H1 (cell line): ENCODE measurements at regions not wholly inside any gene's neighbourhood (a gene's known extent, or its start where the extent isn't known, plus 50 kb on each side); places are given as distances from the start of the nearest gene placed in this dataset.

Source experiments
- CTCF ChIA-PET: fragments of 300-600 bp; sonication (Branson Sonifier 250); formaldehyde crosslinking; loops from one replicate; lab custom pipeline; 2021; ENCODE audit not compliant: partially characterized antibody; lab: Charles Lee
- POLR2A ChIA-PET: fragments of 300-600 bp; sonication (Branson Sonifier 250); formaldehyde crosslinking; loops from one replicate; lab custom pipeline; 2021; ENCODE audit warnings: inconsistent platforms; ENCODE audit not compliant: partially characterized antibody; lab: Charles Lee
- DNase-seq, 2 experiments: peaks; one replicate each; pipeline versions ENCODE4 v3.0.0 to v3.0.0-alpha.2; 2010 to 2022; ENCODE audit warnings: low spot score in 2 of 2, low read depth in 1 of 2, mixed read lengths in 1 of 2
- FAIRE-seq: peaks from 2 replicates; lab custom pipeline; 2011; peaks lifted over from hg19 to GRCh38; lab: Jason Lieb, UNC
- H2AFZ ChIP-seq: 2 replicates; pipeline ENCODE4 v1.8.1; 2012; ENCODE audit warnings: low read length, inconsistent platforms
- H2AK5ac ChIP-seq: 2 replicates; pipeline ENCODE4 v1.6.1; 2013; ENCODE audit warnings: low read depth, low read length
- H2BK120ac ChIP-seq: replicated peaks from 2 replicates; pipeline ENCODE3; 2013; ENCODE audit warnings: low read depth, low read length, inconsistent platforms
- H2BK12ac ChIP-seq: 2 replicates; pipeline ENCODE4 v1.6.1; 2013; ENCODE audit warnings: low read depth, low read length
- H2BK15ac ChIP-seq: 2 replicates; pipeline ENCODE4 v1.6.1; 2013; ENCODE audit warnings: low read length
- H2BK20ac ChIP-seq: 2 replicates; pipeline ENCODE4 v1.6.1; 2013; ENCODE audit warnings: low read length
- H2BK5ac ChIP-seq: 2 replicates; pipeline ENCODE4 v1.6.1; 2013; ENCODE audit warnings: low read depth, low read length
- H3K14ac ChIP-seq: 2 replicates; pipeline ENCODE4 v1.6.1; 2013; ENCODE audit warnings: inconsistent platforms; ENCODE audit not compliant: insufficient read length
- H3K18ac ChIP-seq: 2 replicates; pipeline ENCODE4 v1.6.1; 2013; ENCODE audit warnings: low read length; ENCODE audit errors: extremely low read depth
- H3K23ac ChIP-seq: 2 replicates; pipeline ENCODE4 v1.6.1; 2013; ENCODE audit warnings: inconsistent platforms; ENCODE audit not compliant: insufficient read length
- H3K23me2 ChIP-seq: 2 replicates; pipeline ENCODE4 v1.6.1; 2013; ENCODE audit warnings: low read depth, low read length
- H3K27ac ChIP-seq: 2 replicates; pipeline ENCODE4 v1.6.1; 2011; ENCODE audit warnings: low read depth, low read length, inconsistent platforms
- H3K27me3 ChIP-seq, 4 experiments: replicated peaks in 1 of 4; 1 replicate in 1 of 4; 2 replicates in 3 of 4; pipeline versions ENCODE4 v1.6.1 to v1.8.1; 2011 to 2013; ENCODE audit warnings: low read length in 3 of 4, mild to moderate bottlenecking in 3 of 4, inconsistent platforms in 2 of 4, mixed read lengths in 2 of 4, moderate library complexity in 1 of 4; ENCODE audit not compliant: control insufficient read depth in 3 of 4, insufficient read depth in 3 of 4; ENCODE audit errors: extremely low read depth in 1 of 4
- H3K36me3 ChIP-seq, 4 experiments: 2 replicates each; pipeline versions ENCODE4 v1.6.1 to v1.8.1; 2011 to 2013; ENCODE audit warnings: mild to moderate bottlenecking in 4 of 4, low read length in 3 of 4, moderate library complexity in 2 of 4, control low read depth in 1 of 4, inconsistent platforms in 1 of 4; ENCODE audit not compliant: insufficient read depth in 4 of 4, control insufficient read depth in 2 of 4
- H3K4ac ChIP-seq: replicated peaks from 2 replicates; pipeline ENCODE3; 2013; ENCODE audit warnings: low read length, low read depth, mixed read lengths, inconsistent platforms; ENCODE audit not compliant: insufficient read length
- H3K4me1 ChIP-seq, 4 experiments: replicated peaks in 1 of 4; 1 replicate in 1 of 4; 2 replicates in 3 of 4; pipeline versions ENCODE4 v1.6.1 to v1.8.1; 2011 to 2013; ENCODE audit warnings: low read length in 3 of 4, inconsistent platforms in 2 of 4, mixed read lengths in 1 of 4; ENCODE audit not compliant: insufficient read depth in 4 of 4, control insufficient read depth in 3 of 4
- H3K4me2 ChIP-seq, 2 experiments: 2 replicates each; pipeline versions ENCODE4 v1.6.1 to v1.8.1; 2011 to 2013; ENCODE audit warnings: low read depth in 2 of 2, low read length in 2 of 2, control low read depth in 1 of 2, inconsistent platforms in 1 of 2, mild to moderate bottlenecking in 1 of 2; ENCODE audit not compliant: insufficient read depth in 1 of 2
- H3K4me3 ChIP-seq, 4 experiments: fragments of 200-600, 300-600 bp in 1 of 4; sonication (generic), shearing (Covaris generic), sonication (Bioruptor Twin) in 1 of 4; 2 replicates each; pipeline versions ENCODE4 v1.5.1 to v1.8.1; 2011 to 2016; ENCODE audit warnings: low read length in 4 of 4, low read depth in 3 of 4, control low read depth in 2 of 4, inconsistent platforms in 2 of 4, mild to moderate bottlenecking in 2 of 4, mixed read lengths in 1 of 4, moderate library complexity in 1 of 4; ENCODE audit not compliant: insufficient read depth in 2 of 4; ENCODE audit errors: extremely low read depth in 1 of 4
- H3K56ac ChIP-seq: replicated peaks from 2 replicates; pipeline ENCODE3; 2013; ENCODE audit warnings: low read depth, mild to moderate bottlenecking, mixed read lengths, low read length, inconsistent platforms; ENCODE audit not compliant: insufficient read length
- H3K79me1 ChIP-seq: 2 replicates; pipeline ENCODE4 v1.6.1; 2013; ENCODE audit warnings: low read depth, low read length, control low read depth
- H3K79me2 ChIP-seq, 2 experiments: 2 replicates each; pipeline versions ENCODE4 v1.6.1 to v1.8.1; 2012 to 2013; ENCODE audit warnings: low read length in 2 of 2, mild to moderate bottlenecking in 2 of 2, inconsistent platforms in 1 of 2; ENCODE audit not compliant: insufficient read depth in 2 of 2, control insufficient read depth in 1 of 2
- H3K9ac ChIP-seq, 4 experiments: replicated peaks in 1 of 4; 1 replicate in 1 of 4; 2 replicates in 3 of 4; pipeline versions ENCODE4 v1.6.1 to v1.8.1; 2011 to 2013; ENCODE audit warnings: low read depth in 3 of 4, low read length in 3 of 4, control low read depth in 2 of 4, mild to moderate bottlenecking in 2 of 4, moderate library complexity in 2 of 4, inconsistent platforms in 1 of 4; ENCODE audit errors: extremely low read depth in 1 of 4
- H3K9me3 ChIP-seq, 2 experiments: 2 replicates each; pipeline versions ENCODE4 v1.6.1 to v1.8.1; 2012 to 2013; ENCODE audit warnings: mild to moderate bottlenecking in 2 of 2, moderate library complexity in 2 of 2, control low read depth in 1 of 2, inconsistent platforms in 1 of 2, low read depth in 1 of 2, low read length in 1 of 2, mixed read lengths in 1 of 2; ENCODE audit not compliant: insufficient read depth in 2 of 2
- H4K20me1 ChIP-seq, 2 experiments: replicated peaks in 1 of 2; 2 replicates each; pipeline versions ENCODE3 to v1.8.1; 2011 to 2013; ENCODE audit warnings: inconsistent platforms in 2 of 2, low read length in 2 of 2, mild to moderate bottlenecking in 1 of 2; ENCODE audit not compliant: insufficient read depth in 2 of 2, control insufficient read depth in 1 of 2
- H4K5ac ChIP-seq: 2 replicates; pipeline ENCODE4 v1.6.1; 2013; ENCODE audit warnings: low read length, low read depth, mixed read lengths, inconsistent platforms; ENCODE audit not compliant: insufficient read length
- H4K8ac ChIP-seq: 2 replicates; pipeline ENCODE4 v1.8.0; 2013; ENCODE audit warnings: mild to moderate bottlenecking, moderate library complexity, low read length, inconsistent platforms; ENCODE audit not compliant: insufficient read depth; ENCODE audit errors: extremely low read depth
- H4K91ac ChIP-seq: replicated peaks from 2 replicates; pipeline ENCODE3; 2013; ENCODE audit warnings: low read length, mixed read lengths, inconsistent platforms; ENCODE audit not compliant: insufficient read length
- SIX5 ChIP-seq: IDR thresholded peaks from 2 replicates; pipeline ENCODE4 v1.6.1; 2011; ENCODE audit warnings: mild to moderate bottlenecking, low read depth, low read length
- WGBS, 2 experiments: shearing (Covaris generic) in 1 of 2; methylation state at CpG; one replicate each; pipeline versions ENCODE4 v1.1.6 to v1.1.7; 2013 to 2015; ENCODE audit warnings: low lambda C conversion rate in 2 of 2, mixed read lengths in 2 of 2, inconsistent platforms in 1 of 2, low coverage in 1 of 2, missing lambda C conversion rate in 1 of 2; ENCODE audit not compliant: insufficient replicate concordance in 2 of 2, insufficient coverage in 1 of 2, insufficient read length in 1 of 2; ENCODE audit errors: extremely low coverage in 1 of 2, missing lambda C conversion rate in 1 of 2; 5-methylcytosine and 5-hydroxymethylcytosine counted together

DNA sequence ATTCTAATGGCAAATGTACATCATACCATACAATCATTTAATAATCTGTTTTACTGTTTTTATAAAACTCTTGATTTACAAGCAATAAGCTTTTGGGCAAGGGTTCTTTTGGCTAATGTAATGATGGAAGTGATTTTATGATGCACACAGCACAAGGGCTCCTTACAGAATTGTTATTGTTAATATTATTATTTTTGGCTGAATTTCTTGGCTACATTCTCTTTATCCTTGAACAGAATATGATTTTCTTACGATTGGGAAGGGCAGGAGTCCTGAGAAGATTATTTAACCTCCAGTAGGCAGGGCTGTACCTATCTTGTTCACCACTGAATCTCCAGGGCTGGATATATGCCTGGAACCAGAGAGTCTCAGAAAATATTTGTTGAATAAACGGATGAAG is 70.4 kb upstream of the ARHGAP20 start:
- FAIRE-seq (no peak), DNase-seq (no peak)
- no peak overlapping the region for H2BK20ac ChIP-seq
- H3K14ac ChIP-seq = no peak overlapping the region
- H3K4me1 ChIP-seq = no peaks in the 10 kb centered on the region
- H3K23ac ChIP-seq = no peak overlapping the region
- no peak overlapping the region for H3K4me3 ChIP-seq
- H3K79me2 ChIP-seq = no peaks in the 10 kb centered on the region
- peaks cover 6 to 7% of the 10 kb centered on the region in 2 experiments; a peak in 2 of 4 replicates for H3K9me3 ChIP-seq
- no peak overlapping the region for H2BK120ac ChIP-seq
- no peak overlapping the region for H4K91ac ChIP-seq
- H3K27me3 ChIP-seq = no peaks in the 10 kb centered on the region
- no peak overlapping the region for H3K56ac ChIP-seq
- no peaks in the 10 kb centered on the region for H4K20me1 ChIP-seq
- no peak overlapping the region for H3K4me2 ChIP-seq
- no peak overlapping the region for H3K18ac ChIP-seq
- no peak overlapping the region for H4K5ac ChIP-seq
- H2BK15ac ChIP-seq = no peak overlapping the region
- H3K9ac ChIP-seq = no peak overlapping the region
- H3K36me3 ChIP-seq = no peaks in the 10 kb centered on the region
- no peak overlapping the region for H2BK5ac ChIP-seq
- H2AFZ ChIP-seq = no peak overlapping the region
- H4K8ac ChIP-seq = no peak overlapping the region
- ChIA-PET CTCF (no interaction called here), POLR2A (no interaction called here)
- H3K27ac ChIP-seq = no peak overlapping the region
- H3K4ac ChIP-seq = no peak overlapping the region
- H3K79me1 ChIP-seq = no peaks in the 10 kb centered on the region
- no peak overlapping the region for H2BK12ac ChIP-seq
- no peaks in the 10 kb centered on the region for H3K23me2 ChIP-seq
- TF ChIP-seq SIX5 = no peak
- 79% methylated on average over 2 of the region's 2 CpGs; no CpG with 5 or more reads in 1 of the 2 experiments for WGBS, 2 experiments
- H2AK5ac ChIP-seq = no peak overlapping the region
